PC-9 (cell line): ENCODE measurements at regions not wholly inside any gene's neighbourhood (a gene's known extent, or its start where the extent isn't known, plus 50 kb on each side); places are given as distances from the start of the nearest gene placed in this dataset.

Source experiments
- CTCF ChIP-seq: fragments of 200-600 bp; sonication (generic); conservative IDR thresholded peaks from 2 replicates; pipeline ENCODE4 v1.6.1; 2017; ENCODE audit warnings: mixed run types, antibody characterized with exemption, mild to moderate bottlenecking, moderate library complexity
- EZH2 ChIP-seq: fragments of 200-600 bp; sonication (generic); IDR thresholded peaks from 2 replicates; pipeline ENCODE4 v1.8.0; 2017; ENCODE audit warnings: antibody characterized with exemption, low read depth

- no peak for TF ChIP-seq CTCF
- no peak for TF ChIP-seq EZH2
Observed at GRCh38 chrX:10744007-10744406, 123.6 kb upstream of the MID1 start.
